Fibroblast of peridontal ligament (primary cell): ENCODE measurements at regions not wholly inside any gene's neighbourhood (a gene's known extent, or its start where the extent isn't known, plus 50 kb on each side); places are given as distances from the start of the nearest gene placed in this dataset.
A peak's percentile ranks its signal among the peaks of the same experiment; 100 is the strongest.

Experiments used
- DNase-seq: peaks from one replicate; pipeline ENCODE4 v3.0.0-alpha.2; 2010; ENCODE audit errors: extremely low read depth

DNA sequence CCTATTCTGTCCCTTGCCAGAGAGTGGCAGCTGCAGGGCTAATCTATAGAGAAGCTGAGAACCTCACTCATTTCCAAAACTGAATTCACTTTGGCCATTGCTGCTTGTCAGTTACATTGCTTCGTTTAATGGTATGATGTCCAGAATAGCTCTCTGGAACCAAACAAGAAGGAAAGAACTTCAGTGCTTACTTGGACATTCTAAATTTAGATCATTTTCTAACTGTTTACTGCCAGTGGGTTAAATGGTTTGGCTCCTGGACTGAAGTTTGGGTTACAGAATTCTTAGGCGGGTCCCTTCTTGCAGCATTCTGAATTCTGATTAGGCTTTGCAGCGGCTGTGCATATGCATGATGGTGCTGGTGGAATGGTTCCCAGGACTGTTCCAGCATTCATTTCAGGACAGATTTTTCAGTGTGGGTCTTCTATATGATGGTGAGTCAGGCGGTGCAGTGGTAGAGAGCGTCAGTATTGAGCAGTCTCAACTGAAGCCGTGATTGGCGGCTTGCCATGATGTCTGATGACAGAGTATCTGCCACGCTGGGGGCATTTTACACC lies 148.7 kb downstream of the DYRK2 start:
- DNase-seq, result peak; percentile 94

DNA sequence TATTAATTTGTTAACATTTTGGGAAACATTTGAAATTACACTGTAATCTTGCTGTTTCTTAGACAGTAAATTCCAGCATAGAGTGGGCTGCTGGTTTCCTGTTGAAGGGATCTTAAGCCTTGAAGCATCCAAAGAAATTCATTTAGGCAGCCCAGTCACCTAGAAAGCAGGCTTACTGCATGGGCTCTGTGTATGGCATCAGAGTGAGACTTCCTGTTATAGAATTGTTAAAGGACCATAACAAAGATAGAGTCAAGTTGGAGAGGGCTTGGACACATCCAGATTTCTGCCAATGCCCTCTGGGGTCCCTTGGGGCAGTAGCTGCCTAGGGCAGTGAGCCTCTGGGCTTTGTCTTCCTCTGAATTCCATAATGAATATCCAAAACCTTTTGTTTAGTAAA lies 149.2 kb downstream of the DYRK2 start:
- no peak for DNase-seq

GRCh38 chr12:67798768-67799167 lies 150.2 kb downstream of the DYRK2 start:
- DNase-seq, result peak; percentile 28

GRCh38 chr12:67802731-67803130 lies 154.2 kb downstream of the DYRK2 start:
- DNase-seq, result no peak

- no peak for DNase-seq
Observed at GRCh38 chr12:67803278-67803993, 154.9 kb downstream of the DYRK2 start.

- no peak for DNase-seq
Observed at GRCh38 chr12:67804168-67804567, 155.6 kb downstream of the DYRK2 start.

DNA sequence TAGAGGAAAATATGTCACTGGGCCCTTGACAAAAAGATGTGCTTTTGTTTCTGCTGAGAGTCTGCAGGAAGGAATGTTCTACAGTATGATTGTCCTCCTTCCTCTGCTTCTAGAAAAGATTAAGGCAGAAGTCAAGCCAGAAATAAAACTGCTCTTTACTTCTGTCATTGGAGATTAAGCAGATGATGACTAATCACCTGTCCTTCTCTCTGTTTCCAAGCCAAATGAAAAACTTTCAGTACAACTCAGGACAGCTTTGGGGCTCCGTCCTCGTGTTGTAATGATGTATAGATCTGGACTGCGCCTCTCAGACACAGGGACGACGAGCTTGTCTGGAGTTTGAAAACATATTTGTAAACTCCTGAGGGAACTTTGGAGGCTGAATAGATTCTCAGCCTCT lies 159.3 kb downstream of the DYRK2 start:
- no peak for DNase-seq

DNA sequence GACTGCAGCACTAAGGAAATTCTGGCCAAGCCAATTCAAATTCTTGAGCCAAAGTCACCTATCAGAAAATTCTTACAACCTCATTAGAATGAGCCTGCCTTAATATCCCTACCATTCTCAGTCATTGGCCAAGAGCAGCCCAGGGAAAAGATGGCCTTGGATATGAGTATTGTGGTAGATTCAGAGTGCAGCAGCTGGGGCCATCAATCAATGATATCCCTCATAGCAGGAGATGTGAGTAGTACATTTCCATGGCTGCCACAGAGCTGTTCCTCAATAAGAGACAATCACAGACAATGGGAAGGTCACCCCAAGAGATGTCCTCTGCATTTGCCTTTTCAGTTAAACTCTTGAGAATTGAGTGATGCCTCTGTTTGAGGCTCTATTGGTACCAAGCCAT lies 161.6 kb downstream of the DYRK2 start:
- no peak for DNase-seq

- DNase-seq, result peak; percentile 72
Observed at GRCh38 chr12:67811437-67812361, 163.2 kb downstream of the DYRK2 start.

DNA sequence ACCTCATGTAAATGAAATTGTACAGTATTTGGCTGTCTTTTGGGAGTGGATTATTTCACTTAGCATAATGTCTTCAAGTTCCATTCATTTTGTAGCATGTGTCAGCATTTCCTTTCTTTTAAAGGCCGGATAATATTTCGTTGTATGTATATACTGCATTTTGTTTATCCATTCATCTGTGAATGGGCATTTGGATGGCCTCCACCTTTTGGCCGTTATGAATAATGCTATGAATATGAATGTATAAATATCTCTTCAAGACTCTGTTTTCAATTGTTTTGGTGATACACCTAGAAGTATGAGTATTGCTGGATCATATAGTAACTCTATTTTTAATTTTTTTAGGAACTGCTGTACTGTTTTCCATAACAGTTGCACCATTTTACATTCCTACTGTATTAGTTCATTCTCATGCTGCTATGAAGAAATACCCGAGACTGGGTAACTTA lies 164.9 kb downstream of the DYRK2 start:
- DNase-seq, result peak; percentile 63

GRCh38 chr12:67816269-67816668 lies 167.7 kb downstream of the DYRK2 start:
- DNase-seq, result no peak

- no peak for DNase-seq
Observed at GRCh38 chr12:67818459-67818903, 169.9 kb downstream of the DYRK2 start.

- DNase-seq, result no peak
Observed at GRCh38 chr12:67819902-67820301, 169.3 kb upstream of the IFNG-AS1 start.

- DNase-seq, result no peak
Observed at GRCh38 chr12:67820694-67821093, 168.6 kb upstream of the IFNG-AS1 start.

GRCh38 chr12:67822826-67823225 lies 166.4 kb upstream of the IFNG-AS1 start:
- DNase-seq, result no peak

DNA sequence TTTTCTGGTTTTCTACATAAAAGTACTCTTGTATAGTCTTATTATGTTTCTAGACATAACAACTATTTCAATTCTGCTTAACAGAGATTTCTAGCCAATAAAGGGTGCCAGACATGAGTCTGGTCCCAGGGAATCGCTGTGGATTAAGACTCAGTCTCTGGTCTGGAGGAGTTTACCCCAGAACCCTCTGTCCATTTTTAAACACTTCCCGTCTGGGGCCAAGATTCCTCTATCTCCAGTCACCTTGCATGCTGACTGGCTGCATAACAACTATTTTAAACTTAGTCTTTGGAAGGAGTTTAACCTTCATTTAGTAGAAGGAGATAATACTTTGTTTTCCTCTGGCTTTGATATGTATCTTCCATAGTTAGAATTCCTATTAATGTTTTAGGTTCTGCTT lies 163.1 kb upstream of the IFNG-AS1 start:
- DNase-seq, result no peak

GRCh38 chr12:67826946-67827720 lies 162.1 kb upstream of the IFNG-AS1 start:
- DNase-seq, result peak; percentile 20

- peak; percentile 93 for DNase-seq
Observed at GRCh38 chr12:67827820-67828383, 161.3 kb upstream of the IFNG-AS1 start.

DNA sequence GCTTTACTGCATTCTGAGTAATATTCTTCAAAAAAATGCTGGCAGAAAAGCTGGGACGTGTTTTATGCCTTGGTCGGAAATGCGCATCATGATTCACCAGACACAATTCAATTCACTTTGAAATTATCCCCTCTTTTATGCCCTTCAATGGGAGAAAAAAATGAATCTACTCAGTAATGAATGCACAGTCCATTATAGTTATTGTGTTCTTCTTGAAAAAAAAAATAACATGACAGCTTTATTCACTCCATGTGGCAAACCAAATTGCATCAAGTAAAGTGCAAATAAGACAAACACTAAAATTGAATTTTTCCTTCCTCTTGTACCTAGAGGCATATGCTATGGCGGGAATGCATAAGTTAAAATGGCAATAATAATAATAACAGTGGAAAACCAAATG lies 159.4 kb upstream of the IFNG-AS1 start:
- DNase-seq, result no peak

DNA sequence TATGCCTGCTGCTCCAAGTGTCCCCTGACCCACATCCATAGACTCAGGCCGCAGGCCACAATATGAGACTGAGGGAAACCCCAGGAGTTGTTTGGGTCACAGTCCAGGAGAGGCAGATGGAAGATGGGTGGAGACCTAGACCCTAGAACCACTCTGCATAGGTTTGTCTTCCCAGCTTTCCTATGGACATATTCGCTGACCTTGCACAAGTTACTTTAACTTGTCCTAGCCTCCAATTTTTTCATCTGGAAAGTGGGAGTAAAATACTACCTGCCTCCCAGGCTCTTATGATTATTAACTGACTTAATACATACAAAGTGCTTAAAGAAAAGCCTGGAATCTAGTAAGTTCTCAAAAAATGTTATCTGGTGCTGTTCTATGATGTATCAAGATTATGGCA lies 157.1 kb upstream of the IFNG-AS1 start:
- no peak for DNase-seq

- no peak for DNase-seq
Observed at GRCh38 chr12:67833602-67834001, 155.6 kb upstream of the IFNG-AS1 start.
